Osteoblast (primary cell): ENCODE measurements at regions not wholly inside any gene's neighbourhood (a gene's known extent, or its start where the extent isn't known, plus 50 kb on each side); places are given as distances from the start of the nearest gene placed in this dataset.

Source experiments
- DNase-seq: peaks from one replicate; pipeline ENCODE4 v3.0.0; 2011; ENCODE audit warnings: low spot score, mixed read lengths; ENCODE audit not compliant: insufficient read length; ENCODE audit errors: missing footprints
- H2AFZ ChIP-seq: 2 replicates; pipeline ENCODE4 v1.6.0; 2011; ENCODE audit warnings: mild to moderate bottlenecking, low read length
- H3K27ac ChIP-seq: 2 replicates; pipeline ENCODE4 v1.5.1; 2011; ENCODE audit warnings: mild to moderate bottlenecking, low read depth, low read length, moderate library complexity
- H3K27me3 ChIP-seq: 2 replicates; pipeline ENCODE4 v1.6.0; 2012; ENCODE audit warnings: mild to moderate bottlenecking, control low read depth, inconsistent platforms, low read length, moderate library complexity; ENCODE audit not compliant: insufficient read depth
- H3K36me3 ChIP-seq: 2 replicates; pipeline ENCODE4 v1.5.1; 2011; ENCODE audit warnings: mild to moderate bottlenecking, low read length, control low read depth, moderate library complexity; ENCODE audit not compliant: insufficient read depth
- H3K4me1 ChIP-seq: 2 replicates; pipeline ENCODE4 v1.5.1; 2011; ENCODE audit warnings: mild to moderate bottlenecking, low read length, control low read depth, moderate library complexity; ENCODE audit not compliant: insufficient read depth
- H3K4me2 ChIP-seq: 2 replicates; pipeline ENCODE4 v1.6.0; 2011; ENCODE audit warnings: mild to moderate bottlenecking, low read length; ENCODE audit not compliant: insufficient read depth
- H3K4me3 ChIP-seq: fragments of 200-600 bp; sonication (generic); 3 replicates; pipeline ENCODE4 v1.5.1; 2012; ENCODE audit warnings: mild to moderate bottlenecking, low read length, inconsistent platforms; ENCODE audit not compliant: insufficient read depth
- H3K79me2 ChIP-seq: 2 replicates; pipeline ENCODE4 v1.6.0; 2012; ENCODE audit warnings: mild to moderate bottlenecking, low read length, control low read depth, inconsistent platforms; ENCODE audit not compliant: insufficient read depth
- H3K9me3 ChIP-seq: 2 replicates; pipeline ENCODE4 v1.5.1; 2011; ENCODE audit warnings: low read depth, low read length, control low read depth
- H4K20me1 ChIP-seq: 2 replicates; pipeline ENCODE4 v1.6.0; 2012; ENCODE audit warnings: mild to moderate bottlenecking, low read length, control low read depth; ENCODE audit not compliant: insufficient read depth
- CTCF ChIP-seq: IDR thresholded peaks from 2 replicates; pipeline ENCODE4 v1.5.1; 2011; ENCODE audit warnings: mild to moderate bottlenecking, low read depth, low read length, moderate library complexity; ENCODE audit errors: extremely low read depth

GRCh38 chr17:72342061-72342460, 221.2 kb downstream of the SOX9 start:
- Histone ChIP-seq H3K4me1 (peaks cover 41% of the 10 kb centered on the region), H3K27ac (no peak overlapping the region), H3K4me3 (peak overlapping the region; percentile 62), H2AFZ (peak overlapping the region; percentile 39), H3K4me2 (peak overlapping the region; percentile 78), H4K20me1 (no peaks in the 10 kb centered on the region), H3K79me2 (no peaks in the 10 kb centered on the region), H3K36me3 (no peaks in the 10 kb centered on the region), H3K9me3 (no peaks in the 10 kb centered on the region), H3K27me3 (no peaks in the 10 kb centered on the region)
- TF ChIP-seq CTCF = no peak
- DNase-seq = no peak

DNA sequence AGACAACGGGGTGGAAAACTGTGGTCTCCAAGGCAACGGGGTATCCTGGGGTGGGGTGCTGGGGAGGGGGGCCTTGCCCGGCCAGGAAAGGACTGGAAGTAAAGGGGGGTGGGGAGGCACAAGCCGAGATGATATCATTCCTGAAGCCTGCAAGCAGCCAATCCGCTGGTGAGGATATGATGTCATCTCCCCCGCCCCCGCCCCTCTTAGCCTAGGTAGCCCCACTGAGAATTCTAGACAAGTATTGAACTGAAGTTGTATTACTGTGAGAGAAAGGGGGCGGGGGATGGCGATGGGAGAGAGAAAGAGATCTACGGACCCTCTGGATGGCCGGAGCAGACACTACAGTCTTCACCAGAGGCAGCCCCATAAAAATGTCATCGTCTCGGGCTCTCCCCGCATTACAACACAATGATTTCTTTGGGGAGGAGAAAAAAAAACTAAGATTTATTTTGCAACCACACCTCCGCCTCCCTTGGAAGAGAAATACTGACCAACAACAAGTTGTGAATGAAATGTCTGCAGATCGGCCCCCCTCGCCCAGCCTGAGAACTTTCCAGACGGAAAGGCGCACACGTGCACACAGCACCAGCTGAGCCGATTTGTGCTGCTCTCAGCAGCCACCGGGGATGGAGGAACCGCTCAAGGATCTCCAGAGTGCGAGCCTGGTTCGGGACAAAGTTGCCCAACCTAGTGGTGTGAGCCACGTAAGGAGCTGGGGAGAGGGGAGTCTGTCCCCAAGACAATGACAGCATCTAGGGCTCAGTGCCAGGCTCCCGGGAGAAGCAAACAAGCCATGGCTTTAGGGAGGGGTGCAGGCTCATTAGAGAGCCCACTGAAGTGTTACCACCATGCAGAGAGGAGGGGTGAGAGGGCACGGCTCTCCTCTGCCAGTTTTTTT, 222.1 kb downstream of the SOX9 start:
- no peak for TF ChIP-seq CTCF

GRCh38 chr17:72343911-72344310, 223.1 kb downstream of the SOX9 start:
- Histone ChIP-seq H3K9me3 (no peaks in the 10 kb centered on the region), H3K4me1 (peaks cover 30% of the 10 kb centered on the region), H2AFZ (no peak overlapping the region), H3K36me3 (no peaks in the 10 kb centered on the region), H3K27ac (no peak overlapping the region), H4K20me1 (no peaks in the 10 kb centered on the region), H3K4me2 (no peak overlapping the region), H3K4me3 (no peak overlapping the region), H3K27me3 (no peaks in the 10 kb centered on the region), H3K79me2 (no peaks in the 10 kb centered on the region)
- no peak for DNase-seq
- no peak for TF ChIP-seq CTCF

More for the DNA sequence above, 222.1 kb downstream of the SOX9 start:
- peak; percentile 69 for DNase-seq
- no peaks in the 10 kb centered on the region for H3K79me2 ChIP-seq
- H2AFZ ChIP-seq = peak overlapping the region; percentile 52
- peak overlapping the region; percentile 62 for H3K4me3 ChIP-seq
- H4K20me1 ChIP-seq = no peaks in the 10 kb centered on the region
- H3K36me3 ChIP-seq = no peaks in the 10 kb centered on the region
- H3K27me3 ChIP-seq = no peaks in the 10 kb centered on the region
- H3K4me1 ChIP-seq = peaks cover 40% of the 10 kb centered on the region
- H3K9me3 ChIP-seq = no peaks in the 10 kb centered on the region
- H3K27ac ChIP-seq = no peak overlapping the region
- H3K4me2 ChIP-seq = peak overlapping the region; percentile 78

DNA sequence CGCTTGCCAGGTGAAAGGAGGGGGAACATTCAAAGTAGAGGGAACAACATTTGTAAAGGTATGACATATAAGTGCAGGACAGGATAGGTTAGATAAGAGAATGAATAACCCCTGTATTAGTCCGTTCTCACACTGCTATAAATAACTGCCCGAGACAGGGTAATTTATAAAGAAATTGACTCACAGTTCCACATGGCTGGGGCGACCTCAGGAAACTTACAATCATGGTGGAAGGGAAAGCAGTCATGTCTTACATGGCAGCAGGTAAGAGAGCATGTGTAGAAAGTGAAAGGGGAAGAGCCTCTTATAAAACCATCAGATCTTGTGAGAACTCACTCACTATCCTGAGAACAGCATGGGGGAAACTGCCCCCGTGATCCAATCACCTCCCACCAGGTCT, 223.8 kb downstream of the SOX9 start:
- Histone ChIP-seq H3K4me1 (peaks cover 23% of the 10 kb centered on the region), H3K9me3 (no peaks in the 10 kb centered on the region), H3K27me3 (no peaks in the 10 kb centered on the region), H3K36me3 (no peaks in the 10 kb centered on the region), H3K79me2 (no peaks in the 10 kb centered on the region), H3K4me2 (no peak overlapping the region), H2AFZ (no peak overlapping the region), H4K20me1 (no peaks in the 10 kb centered on the region), H3K4me3 (no peak overlapping the region), H3K27ac (no peak overlapping the region)
- DNase-seq = no peak
- no peak for TF ChIP-seq CTCF
